ENCODE measurements at regions not wholly inside any gene's neighbourhood (a gene's known extent, or its start where the extent isn't known, plus 50 kb on each side); places are given as distances from the start of the nearest gene placed in this dataset.

GRCh38 chr13:40304391-40304790, 362.1 kb downstream of the FOXO1 start:
- DNase-seq (ENCODE audit: low spot score), result no peak
- no peak overlapping the region for H3K4me3 Mint-ChIP-seq
- peaks cover 19% of the 10 kb centered on the region for H3K27me3 Mint-ChIP-seq (ENCODE audit: low read depth)
- H3K4me1 Mint-ChIP-seq, result peaks cover 7% of the 10 kb centered on the region; the same call in 1 of the 2 replicates
- CTCF ChIA-PET, result no interaction called here
- H3K27ac Mint-ChIP-seq, result no peak overlapping the region
- H3K9me3 Mint-ChIP-seq, result peaks cover 79% of the 10 kb centered on the region
- ATAC-seq, result no peak
- POLR2A ChIA-PET, result no interaction called here
- no peak for TF ChIP-seq SMAD3 (CRISPR knock-in tag; IDR thresholded peaks at IDR 0.05; ENCODE audit: borderline replicate concordance)
- TF ChIP-seq NFYB (CRISPR knock-in tag; conservative IDR thresholded peaks at IDR 0.05; ENCODE audit: low read depth), result no peak
- TF ChIP-seq, protein P1, sequence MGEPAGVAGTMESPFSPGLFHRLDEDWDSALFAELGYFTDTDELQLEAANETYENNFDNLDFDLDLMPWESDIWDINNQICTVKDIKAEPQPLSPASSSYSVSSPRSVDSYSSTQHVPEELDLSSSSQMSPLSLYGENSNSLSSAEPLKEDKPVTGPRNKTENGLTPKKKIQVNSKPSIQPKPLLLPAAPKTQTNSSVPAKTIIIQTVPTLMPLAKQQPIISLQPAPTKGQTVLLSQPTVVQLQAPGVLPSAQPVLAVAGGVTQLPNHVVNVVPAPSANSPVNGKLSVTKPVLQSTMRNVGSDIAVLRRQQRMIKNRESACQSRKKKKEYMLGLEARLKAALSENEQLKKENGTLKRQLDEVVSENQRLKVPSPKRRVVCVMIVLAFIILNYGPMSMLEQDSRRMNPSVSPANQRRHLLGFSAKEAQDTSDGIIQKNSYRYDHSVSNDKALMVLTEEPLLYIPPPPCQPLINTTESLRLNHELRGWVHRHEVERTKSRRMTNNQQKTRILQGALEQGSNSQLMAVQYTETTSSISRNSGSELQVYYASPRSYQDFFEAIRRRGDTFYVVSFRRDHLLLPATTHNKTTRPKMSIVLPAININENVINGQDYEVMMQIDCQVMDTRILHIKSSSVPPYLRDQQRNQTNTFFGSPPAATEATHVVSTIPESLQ (CRISPR knock-in tag; IDR thresholded peaks at IDR 0.05), result no peak
- no peak for TF ChIP-seq E2F1 (CRISPR knock-in tag; IDR thresholded peaks at IDR 0.05)
- TF ChIP-seq OVOL2 (CRISPR knock-in tag; IDR thresholded peaks at IDR 0.05; ENCODE audit: borderline replicate concordance), result no peak
- no peak for TF ChIP-seq NR1H2 (CRISPR knock-in tag; IDR thresholded peaks at IDR 0.05)
- TF ChIP-seq RORB (CRISPR knock-in tag; IDR thresholded peaks at IDR 0.05), result no peak
- no peak for TF ChIP-seq MXD4 (CRISPR knock-in tag; IDR thresholded peaks at IDR 0.05; ENCODE audit: borderline replicate concordance)
- TF ChIP-seq, protein P2, sequence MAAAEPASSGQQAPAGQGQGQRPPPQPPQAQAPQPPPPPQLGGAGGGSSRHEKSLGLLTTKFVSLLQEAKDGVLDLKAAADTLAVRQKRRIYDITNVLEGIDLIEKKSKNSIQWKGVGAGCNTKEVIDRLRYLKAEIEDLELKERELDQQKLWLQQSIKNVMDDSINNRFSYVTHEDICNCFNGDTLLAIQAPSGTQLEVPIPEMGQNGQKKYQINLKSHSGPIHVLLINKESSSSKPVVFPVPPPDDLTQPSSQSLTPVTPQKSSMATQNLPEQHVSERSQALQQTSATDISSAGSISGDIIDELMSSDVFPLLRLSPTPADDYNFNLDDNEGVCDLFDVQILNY (CRISPR knock-in tag; IDR thresholded peaks at IDR 0.05), result no peak
- TF ChIP-seq, protein P3, sequence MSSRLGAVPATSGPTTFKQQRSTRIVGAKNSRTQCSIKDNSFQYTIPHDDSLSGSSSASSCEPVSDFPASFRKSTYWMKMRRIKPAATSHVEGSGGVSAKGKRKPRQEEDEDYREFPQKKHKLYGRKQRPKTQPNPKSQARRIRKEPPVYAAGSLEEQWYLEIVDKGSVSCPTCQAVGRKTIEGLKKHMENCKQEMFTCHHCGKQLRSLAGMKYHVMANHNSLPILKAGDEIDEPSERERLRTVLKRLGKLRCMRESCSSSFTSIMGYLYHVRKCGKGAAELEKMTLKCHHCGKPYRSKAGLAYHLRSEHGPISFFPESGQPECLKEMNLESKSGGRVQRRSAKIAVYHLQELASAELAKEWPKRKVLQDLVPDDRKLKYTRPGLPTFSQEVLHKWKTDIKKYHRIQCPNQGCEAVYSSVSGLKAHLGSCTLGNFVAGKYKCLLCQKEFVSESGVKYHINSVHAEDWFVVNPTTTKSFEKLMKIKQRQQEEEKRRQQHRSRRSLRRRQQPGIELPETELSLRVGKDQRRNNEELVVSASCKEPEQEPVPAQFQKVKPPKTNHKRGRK (CRISPR knock-in tag; IDR thresholded peaks at IDR 0.05; ENCODE audit: borderline replicate concordance), result no peak
- TF ChIP-seq FOXP1 (CRISPR knock-in tag; IDR thresholded peaks at IDR 0.05; ENCODE audit: borderline replicate concordance), result no peak
- no peak for TF ChIP-seq IRF2 (CRISPR knock-in tag; IDR thresholded peaks at IDR 0.05; ENCODE audit: borderline replicate concordance, low read depth)
- no peak for TF ChIP-seq ZNF425 (CRISPR knock-in tag; conservative IDR thresholded peaks at IDR 0.05)
- no peak for TF ChIP-seq TEAD1 (CRISPR knock-in tag; IDR thresholded peaks at IDR 0.05)
- no peak for TF ChIP-seq NR2C2 (CRISPR knock-in tag; IDR thresholded peaks at IDR 0.05)
- TF ChIP-seq, protein P4, sequence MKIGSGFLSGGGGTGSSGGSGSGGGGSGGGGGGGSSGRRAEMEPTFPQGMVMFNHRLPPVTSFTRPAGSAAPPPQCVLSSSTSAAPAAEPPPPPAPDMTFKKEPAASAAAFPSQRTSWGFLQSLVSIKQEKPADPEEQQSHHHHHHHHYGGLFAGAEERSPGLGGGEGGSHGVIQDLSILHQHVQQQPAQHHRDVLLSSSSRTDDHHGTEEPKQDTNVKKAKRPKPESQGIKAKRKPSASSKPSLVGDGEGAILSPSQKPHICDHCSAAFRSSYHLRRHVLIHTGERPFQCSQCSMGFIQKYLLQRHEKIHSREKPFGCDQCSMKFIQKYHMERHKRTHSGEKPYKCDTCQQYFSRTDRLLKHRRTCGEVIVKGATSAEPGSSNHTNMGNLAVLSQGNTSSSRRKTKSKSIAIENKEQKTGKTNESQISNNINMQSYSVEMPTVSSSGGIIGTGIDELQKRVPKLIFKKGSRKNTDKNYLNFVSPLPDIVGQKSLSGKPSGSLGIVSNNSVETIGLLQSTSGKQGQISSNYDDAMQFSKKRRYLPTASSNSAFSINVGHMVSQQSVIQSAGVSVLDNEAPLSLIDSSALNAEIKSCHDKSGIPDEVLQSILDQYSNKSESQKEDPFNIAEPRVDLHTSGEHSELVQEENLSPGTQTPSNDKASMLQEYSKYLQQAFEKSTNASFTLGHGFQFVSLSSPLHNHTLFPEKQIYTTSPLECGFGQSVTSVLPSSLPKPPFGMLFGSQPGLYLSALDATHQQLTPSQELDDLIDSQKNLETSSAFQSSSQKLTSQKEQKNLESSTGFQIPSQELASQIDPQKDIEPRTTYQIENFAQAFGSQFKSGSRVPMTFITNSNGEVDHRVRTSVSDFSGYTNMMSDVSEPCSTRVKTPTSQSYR (CRISPR knock-in tag; IDR thresholded peaks at IDR 0.05), result no peak
- no peak for TF ChIP-seq ZNF219 (CRISPR knock-in tag; IDR thresholded peaks at IDR 0.05; ENCODE audit: borderline replicate concordance)
- no peak for TF ChIP-seq JAZF1 (CRISPR knock-in tag; IDR thresholded peaks at IDR 0.05)
- TF ChIP-seq, protein P5, sequence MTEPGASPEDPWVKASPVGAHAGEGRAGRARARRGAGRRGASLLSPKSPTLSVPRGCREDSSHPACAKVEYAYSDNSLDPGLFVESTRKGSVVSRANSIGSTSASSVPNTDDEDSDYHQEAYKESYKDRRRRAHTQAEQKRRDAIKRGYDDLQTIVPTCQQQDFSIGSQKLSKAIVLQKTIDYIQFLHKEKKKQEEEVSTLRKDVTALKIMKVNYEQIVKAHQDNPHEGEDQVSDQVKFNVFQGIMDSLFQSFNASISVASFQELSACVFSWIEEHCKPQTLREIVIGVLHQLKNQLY (CRISPR knock-in tag; IDR thresholded peaks at IDR 0.05), result no peak
- no peak for TF ChIP-seq ZNF671 (CRISPR knock-in tag; IDR thresholded peaks at IDR 0.05)
- H3K36me3 Mint-ChIP-seq, result peaks cover 54% of the 10 kb centered on the region
